Adrenal gland (tissue), 5 donors: ENCODE measurements at regions not wholly inside any gene's neighbourhood (a gene's known extent, or its start where the extent isn't known, plus 50 kb on each side); places are given as distances from the start of the nearest gene placed in this dataset.

Experiments
- CTCF ChIP-seq, 6 experiments: fragments of 450-650 bp in 4 of 6; fragments of 200-600 bp in 2 of 6; sonication (generic) in 1 of 6; IDR thresholded peaks; 1 replicate in 5 of 6; 2 replicates in 1 of 6; pipeline versions ENCODE4 v1.5.1 to v1.8.0; 2016 to 2021; ENCODE audit warnings: antibody characterized with exemption in 6 of 6, mild to moderate bottlenecking in 2 of 6, moderate library complexity in 1 of 6
- POLR2A ChIP-seq, 2 donors: fragments of 450-650 bp; IDR thresholded peaks; one replicate each; pipeline ENCODE4 v1.6.1; 2017; ENCODE audit warnings: antibody characterized with exemption in 2 of 2, mild to moderate bottlenecking in 2 of 2, moderate library complexity in 1 of 2
- donor health status: DM: no; HTN: no; CAD: no.

DNA sequence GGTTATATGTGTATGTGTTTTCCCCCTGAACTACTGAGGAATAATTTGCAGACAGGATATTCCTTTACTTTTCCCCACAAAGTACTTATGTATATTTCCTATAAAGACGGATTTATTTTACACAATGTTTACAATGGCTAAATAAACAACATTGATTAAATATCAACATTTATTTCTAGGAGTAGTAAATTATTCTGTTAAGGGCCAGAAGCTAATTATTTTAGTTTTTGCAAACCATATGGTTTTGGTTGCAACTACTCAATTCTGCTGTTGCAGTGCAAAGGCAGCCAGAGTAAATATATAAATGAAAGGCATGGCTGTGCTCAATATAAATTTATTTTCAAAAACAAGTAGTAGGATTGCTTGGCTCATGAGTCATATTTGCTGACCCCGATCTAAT, 907.1 kb upstream of the MBL2 start:
- TF ChIP-seq POLR2A (IDR thresholded peaks at IDR 0.05) = no peak
- no peak for TF ChIP-seq CTCF (IDR thresholded peaks at IDR 0.05)
